ENCODE measurements at regions not wholly inside any gene's neighbourhood (a gene's known extent, or its start where the extent isn't known, plus 50 kb on each side); places are given as distances from the start of the nearest gene placed in this dataset.

GRCh38 chr1:101444873-101445618 lies 208.2 kb downstream of the S1PR1 start:
- TF ChIP-seq CTCF (IDR thresholded peaks at IDR 0.05) (no peak), POLR2A (IDR thresholded peaks at IDR 0.05) (no peak)
